ENCODE measurements at regions not wholly inside any gene's neighbourhood (a gene's known extent, or its start where the extent isn't known, plus 50 kb on each side); places are given as distances from the start of the nearest gene placed in this dataset.

DNA sequence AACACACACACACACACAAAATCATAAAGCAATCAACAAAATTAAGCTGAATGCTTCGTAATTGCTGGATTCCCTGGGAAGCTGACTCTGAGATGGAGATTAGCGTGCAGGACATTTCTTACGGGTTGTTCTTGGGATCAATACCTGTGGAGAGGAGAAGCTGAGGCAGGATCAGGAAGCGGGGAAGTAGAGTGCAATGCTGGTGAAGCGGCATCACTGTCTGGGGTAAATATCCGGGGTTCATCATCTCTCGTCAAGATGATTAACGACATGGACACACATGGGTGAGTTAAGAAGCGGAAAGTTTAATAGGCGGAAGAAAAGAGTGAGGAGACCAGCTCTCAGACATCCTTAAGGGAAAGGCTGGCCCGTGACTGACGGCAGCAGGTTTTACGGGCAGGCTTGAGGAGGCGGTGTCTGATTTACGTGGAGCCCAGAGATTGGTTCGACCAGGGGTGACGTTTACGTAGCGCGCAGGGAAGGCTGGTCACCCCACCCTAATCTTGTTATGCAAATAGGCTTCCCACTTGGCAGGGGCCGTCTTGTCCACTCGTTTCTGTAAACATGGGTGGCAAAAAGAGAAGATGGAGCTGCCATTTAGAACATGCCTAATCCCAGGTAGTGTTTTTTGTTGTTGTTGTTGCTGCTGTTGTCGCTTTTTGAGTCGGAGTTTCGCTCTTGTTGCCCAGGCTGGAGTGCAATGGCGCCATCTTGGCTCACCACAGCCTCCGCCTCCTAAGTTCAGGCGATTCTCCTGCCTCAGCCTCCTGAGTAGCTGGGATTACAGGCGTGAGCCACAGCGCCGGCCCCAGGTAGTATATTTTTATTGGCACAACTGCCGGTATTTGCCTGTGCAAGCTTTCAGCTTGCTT lies 135.6 kb upstream of the KCNJ15 start:
- no peak overlapping the region for H3K27ac Mint-ChIP-seq (ENCODE audit: low read depth, unreplicated experiment)
- CTCF ChIA-PET = interaction anchor here (0.9 to 2.3 kb wide), 4 partner anchors 232 to 409 kb away, joined by 4 to 15 read pairs (median 6); no protein-coding TSS in a partner anchor
- POLR2A ChIA-PET = no interaction called here

DNA sequence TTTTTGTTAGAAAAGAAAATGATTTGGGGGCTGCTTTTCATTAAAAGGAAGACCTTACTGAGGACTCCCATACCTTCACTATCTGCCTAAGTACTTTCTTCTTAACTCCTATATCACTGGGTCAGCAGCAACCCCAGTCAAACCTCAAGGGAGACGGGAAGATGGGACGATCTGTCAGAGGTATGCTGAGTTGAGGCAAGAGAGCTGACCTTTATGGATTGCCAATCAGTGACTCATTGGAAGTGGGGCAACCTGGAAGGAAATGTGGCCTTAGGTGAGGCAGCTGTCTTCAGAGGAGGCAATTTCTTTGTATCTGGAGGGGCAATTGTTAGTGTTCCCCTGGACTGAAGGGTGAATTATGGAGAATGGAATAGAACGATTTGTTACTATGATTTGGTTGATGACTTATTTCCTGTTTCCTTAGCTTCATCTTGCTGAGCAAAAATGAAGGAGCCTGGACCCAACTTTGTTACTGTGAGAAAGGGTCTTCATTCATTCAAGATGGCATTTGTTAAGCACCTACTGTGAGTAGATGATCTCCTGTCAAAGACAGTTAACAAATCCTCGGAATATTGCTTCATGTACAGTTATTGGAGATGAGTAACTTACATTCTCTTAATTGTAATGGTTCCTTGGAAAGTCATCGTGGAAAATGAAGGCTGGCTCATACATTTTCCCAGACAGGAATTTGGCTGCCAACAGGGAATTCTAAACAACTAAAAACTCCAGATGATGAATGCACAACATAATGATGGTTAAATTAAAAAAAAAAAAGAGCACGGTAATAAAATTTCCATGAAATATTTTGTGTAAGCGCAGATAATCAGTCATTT lies 134.7 kb upstream of the KCNJ15 start:
- ChIA-PET CTCF (interaction anchor here (0.9 to 2.5 kb wide), 6 partner anchors 231 to 410 kb away, joined by 4 to 18 read pairs (median 6); no protein-coding TSS in a partner anchor), POLR2A (no interaction called here)
- H3K27me3 Mint-ChIP-seq (ENCODE audit: insufficient read depth, unreplicated experiment) = no peaks in the 10 kb centered on the region
- TF ChIP-seq, protein P1, sequence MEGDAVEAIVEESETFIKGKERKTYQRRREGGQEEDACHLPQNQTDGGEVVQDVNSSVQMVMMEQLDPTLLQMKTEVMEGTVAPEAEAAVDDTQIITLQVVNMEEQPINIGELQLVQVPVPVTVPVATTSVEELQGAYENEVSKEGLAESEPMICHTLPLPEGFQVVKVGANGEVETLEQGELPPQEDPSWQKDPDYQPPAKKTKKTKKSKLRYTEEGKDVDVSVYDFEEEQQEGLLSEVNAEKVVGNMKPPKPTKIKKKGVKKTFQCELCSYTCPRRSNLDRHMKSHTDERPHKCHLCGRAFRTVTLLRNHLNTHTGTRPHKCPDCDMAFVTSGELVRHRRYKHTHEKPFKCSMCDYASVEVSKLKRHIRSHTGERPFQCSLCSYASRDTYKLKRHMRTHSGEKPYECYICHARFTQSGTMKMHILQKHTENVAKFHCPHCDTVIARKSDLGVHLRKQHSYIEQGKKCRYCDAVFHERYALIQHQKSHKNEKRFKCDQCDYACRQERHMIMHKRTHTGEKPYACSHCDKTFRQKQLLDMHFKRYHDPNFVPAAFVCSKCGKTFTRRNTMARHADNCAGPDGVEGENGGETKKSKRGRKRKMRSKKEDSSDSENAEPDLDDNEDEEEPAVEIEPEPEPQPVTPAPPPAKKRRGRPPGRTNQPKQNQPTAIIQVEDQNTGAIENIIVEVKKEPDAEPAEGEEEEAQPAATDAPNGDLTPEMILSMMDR (IDR thresholded peaks at IDR 0.05; ENCODE audit: unreplicated experiment) = no peak
- H3K36me3 Mint-ChIP-seq (ENCODE audit: insufficient read depth, unreplicated experiment) = peaks cover 6% of the 10 kb centered on the region
- no peak overlapping the region for H3K4me3 Mint-ChIP-seq (ENCODE audit: unreplicated experiment)
- H3K4me1 Mint-ChIP-seq (ENCODE audit: insufficient read depth, unreplicated experiment) = peaks cover 4% of the 10 kb centered on the region
- BruUV-seq (replicated peaks) = no TSS peak
- H3K9me3 Mint-ChIP-seq (ENCODE audit: unreplicated experiment) = no peaks in the 10 kb centered on the region
- intact Hi-C loops (cut with micrococcal nuclease) = no loop called here
- H3K27ac Mint-ChIP-seq (ENCODE audit: low read depth, unreplicated experiment) = no peak overlapping the region
- peak; percentile 34 for DNase-seq (ENCODE audit: unreplicated experiment)

More for the DNA sequence above, 135.6 kb upstream of the KCNJ15 start:
- TF ChIP-seq, protein P1 (IDR thresholded peaks at IDR 0.05; ENCODE audit: unreplicated experiment) = no peak
- DNase-seq (ENCODE audit: unreplicated experiment) = no peak
- peaks cover 4% of the 10 kb centered on the region for H3K4me1 Mint-ChIP-seq (ENCODE audit: insufficient read depth, unreplicated experiment)
- intact Hi-C loops (cut with micrococcal nuclease) = no loop called here
- BruUV-seq (replicated peaks) = no TSS peak
- no peaks in the 10 kb centered on the region for H3K27me3 Mint-ChIP-seq (ENCODE audit: insufficient read depth, unreplicated experiment)
- H3K36me3 Mint-ChIP-seq (ENCODE audit: insufficient read depth, unreplicated experiment) = peaks cover 6% of the 10 kb centered on the region
- no peak overlapping the region for H3K4me3 Mint-ChIP-seq (ENCODE audit: unreplicated experiment)
- no peaks in the 10 kb centered on the region for H3K9me3 Mint-ChIP-seq (ENCODE audit: unreplicated experiment)

DNA sequence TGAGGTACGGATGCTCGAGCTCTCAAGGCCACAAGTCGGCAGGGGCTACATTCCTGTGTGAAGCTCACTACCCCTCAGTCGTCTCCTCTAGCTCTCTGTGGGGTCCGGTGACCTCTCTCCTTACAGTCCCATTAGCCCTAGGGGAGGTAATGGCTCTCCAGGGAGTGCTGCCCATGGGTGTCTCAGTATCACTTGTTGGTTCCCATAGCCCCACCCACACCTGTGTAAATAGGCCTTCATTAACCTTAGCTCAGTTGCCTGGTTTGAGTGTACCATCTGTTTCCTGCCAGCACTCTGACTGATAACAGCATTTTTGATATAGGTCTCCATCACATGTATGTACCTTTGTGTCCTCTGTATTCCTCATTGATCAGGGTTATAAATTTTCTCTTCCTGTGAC lies 133.2 kb upstream of the KCNJ15 start:
- peaks cover 6% of the 10 kb centered on the region for H3K36me3 Mint-ChIP-seq (ENCODE audit: insufficient read depth, unreplicated experiment)
- H3K27ac Mint-ChIP-seq (ENCODE audit: low read depth, unreplicated experiment) = no peak overlapping the region
- ChIA-PET CTCF (interaction anchor here (0.6 to 2.5 kb wide), 8 partner anchors 15 to 1259 kb away, joined by 3 to 18 read pairs (median 4); no protein-coding TSS in a partner anchor), POLR2A (interaction anchor here (0.6 to 1.3 kb wide), 2 partner anchors 27 to 411 kb away, joined by 3 to 6 read pairs; no protein-coding TSS in a partner anchor)
- intact Hi-C loops (cut with micrococcal nuclease) = no loop called here
- DNase-seq (ENCODE audit: unreplicated experiment) = no peak
- BruUV-seq (replicated peaks) = no TSS peak
- no peaks in the 10 kb centered on the region for H3K27me3 Mint-ChIP-seq (ENCODE audit: insufficient read depth, unreplicated experiment)
- H3K9me3 Mint-ChIP-seq (ENCODE audit: unreplicated experiment) = no peaks in the 10 kb centered on the region
- H3K4me1 Mint-ChIP-seq (ENCODE audit: insufficient read depth, unreplicated experiment) = peaks cover 4% of the 10 kb centered on the region
- TF ChIP-seq, protein P1 (IDR thresholded peaks at IDR 0.05; ENCODE audit: unreplicated experiment) = no peak
- no peak overlapping the region for H3K4me3 Mint-ChIP-seq (ENCODE audit: unreplicated experiment)
